Fibroblast of lung (primary cell): ENCODE measurements at regions not wholly inside any gene's neighbourhood (a gene's known extent, or its start where the extent isn't known, plus 50 kb on each side); places are given as distances from the start of the nearest gene placed in this dataset.

Experiments
- EZH2 ChIP-seq: IDR thresholded peaks from 2 replicates; pipeline ENCODE4 v1.5.1; 2012; ENCODE audit warnings: low read length, control low read depth, mild to moderate bottlenecking; ENCODE audit errors: missing control alignments
- TF ChIP-seq, protein P1 (sequence below), 2 donors: IDR thresholded peaks in 1 of 2; conservative IDR thresholded peaks in 1 of 2; 1 replicate in 1 of 2; 2 replicates in 1 of 2; pipeline ENCODE4 v1.5.1; 2011 to 2012; ENCODE audit warnings: low read length in 2 of 2, control low read depth in 1 of 2, inconsistent platforms in 1 of 2, low read depth in 1 of 2, mild to moderate bottlenecking in 1 of 2

DNA sequence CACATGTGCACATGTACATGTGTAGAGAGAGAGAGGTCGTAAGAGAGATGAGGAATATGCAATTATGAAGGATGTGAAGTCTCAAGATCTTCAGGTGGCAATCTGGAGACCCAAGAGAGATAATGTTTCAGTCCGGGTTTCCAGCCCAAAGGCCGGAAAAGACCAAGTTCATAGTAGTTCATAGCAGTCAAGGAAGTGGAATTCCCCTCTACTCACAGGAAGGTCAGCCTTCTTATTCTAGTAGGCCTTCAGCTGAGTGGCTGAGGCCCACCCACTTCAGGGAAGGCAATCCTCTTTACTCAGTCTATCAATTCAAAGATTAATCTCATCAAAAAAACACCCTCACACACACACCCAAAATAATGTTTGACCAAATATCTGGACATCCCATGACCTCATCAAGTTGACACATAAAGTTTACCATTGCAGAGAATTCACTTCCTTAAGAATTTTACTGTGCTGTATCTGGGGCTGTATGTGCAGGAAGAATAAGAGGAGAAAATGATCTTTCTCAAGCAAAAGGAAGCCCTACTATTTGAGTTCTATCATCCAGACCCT, 114.6 kb downstream of the TNFSF18 start:
- no peak for TF ChIP-seq EZH2
- TF ChIP-seq, protein P1, sequence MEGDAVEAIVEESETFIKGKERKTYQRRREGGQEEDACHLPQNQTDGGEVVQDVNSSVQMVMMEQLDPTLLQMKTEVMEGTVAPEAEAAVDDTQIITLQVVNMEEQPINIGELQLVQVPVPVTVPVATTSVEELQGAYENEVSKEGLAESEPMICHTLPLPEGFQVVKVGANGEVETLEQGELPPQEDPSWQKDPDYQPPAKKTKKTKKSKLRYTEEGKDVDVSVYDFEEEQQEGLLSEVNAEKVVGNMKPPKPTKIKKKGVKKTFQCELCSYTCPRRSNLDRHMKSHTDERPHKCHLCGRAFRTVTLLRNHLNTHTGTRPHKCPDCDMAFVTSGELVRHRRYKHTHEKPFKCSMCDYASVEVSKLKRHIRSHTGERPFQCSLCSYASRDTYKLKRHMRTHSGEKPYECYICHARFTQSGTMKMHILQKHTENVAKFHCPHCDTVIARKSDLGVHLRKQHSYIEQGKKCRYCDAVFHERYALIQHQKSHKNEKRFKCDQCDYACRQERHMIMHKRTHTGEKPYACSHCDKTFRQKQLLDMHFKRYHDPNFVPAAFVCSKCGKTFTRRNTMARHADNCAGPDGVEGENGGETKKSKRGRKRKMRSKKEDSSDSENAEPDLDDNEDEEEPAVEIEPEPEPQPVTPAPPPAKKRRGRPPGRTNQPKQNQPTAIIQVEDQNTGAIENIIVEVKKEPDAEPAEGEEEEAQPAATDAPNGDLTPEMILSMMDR (conservative IDR thresholded peaks at IDR 0.05 in 1 of 2, IDR thresholded peaks at IDR 0.05 in 1 of 2; ENCODE audit: low read depth in 1 of 2, low read length in 2 of 2), result no peak
